Loucy (cell line): ENCODE measurements at regions not wholly inside any gene's neighbourhood (a gene's known extent, or its start where the extent isn't known, plus 50 kb on each side); places are given as distances from the start of the nearest gene placed in this dataset.

Source experiments
- H2AFZ ChIP-seq: fragments of 200-600 bp; sonication (generic); 2 replicates; pipeline ENCODE4 v1.6.0; 2016; ENCODE audit warnings: antibody characterized with exemption, mild to moderate bottlenecking, low read length, moderate library complexity
- H3F3A ChIP-seq: fragments of 200-600 bp; 2 replicates; pipeline ENCODE4 v1.6.0; 2016; ENCODE audit warnings: antibody characterized with exemption, low read depth, mild to moderate bottlenecking
- H3K27me3 ChIP-seq: fragments of 200-600 bp; sonication (generic); 2 replicates; pipeline ENCODE4 v1.6.1; 2014; ENCODE audit warnings: low read length, mild to moderate bottlenecking; ENCODE audit not compliant: insufficient read depth, poor library complexity, severe bottlenecking
- H3K36me3 ChIP-seq: fragments of 200-600 bp; sonication (generic); 2 replicates; pipeline ENCODE4 v1.6.1; 2016; ENCODE audit warnings: low read length; ENCODE audit not compliant: insufficient read depth
- H3K4me1 ChIP-seq: fragments of 200-600 bp; sonication (generic); 2 replicates; pipeline ENCODE4 v1.5.1; 2014; ENCODE audit warnings: low read length, mild to moderate bottlenecking; ENCODE audit not compliant: insufficient read depth, poor library complexity, severe bottlenecking
- H3K4me2 ChIP-seq: fragments of 200-600 bp; sonication (generic); 2 replicates; pipeline ENCODE4 v1.6.0; 2014; ENCODE audit warnings: antibody characterized with exemption, low read length, low read depth, mild to moderate bottlenecking; ENCODE audit not compliant: poor library complexity, severe bottlenecking
- H3K4me3 ChIP-seq: fragments of 200-600 bp; sonication (generic); 2 replicates; pipeline ENCODE4 v1.5.1; 2014; ENCODE audit warnings: low read length, mild to moderate bottlenecking, mixed read lengths; ENCODE audit not compliant: poor library complexity, severe bottlenecking
- H3K79me2 ChIP-seq: fragments of 200-600 bp; sonication (generic); 2 replicates; pipeline ENCODE4 v1.6.1; 2014; ENCODE audit warnings: low read length; ENCODE audit not compliant: insufficient read depth
- H3K9ac ChIP-seq: fragments of 200-600 bp; sonication (generic); 2 replicates; pipeline ENCODE4 v1.6.0; 2014; ENCODE audit warnings: mild to moderate bottlenecking, low read depth, low read length, moderate library complexity; ENCODE audit not compliant: poor library complexity, severe bottlenecking
- H3K9me2 ChIP-seq: fragments of 200-600 bp; sonication (generic); replicated peaks from 2 replicates; pipeline ENCODE4 v1.6.1; 2016; ENCODE audit warnings: low read depth, low read length, mixed read lengths
- H3K9me3 ChIP-seq: fragments of 200-600 bp; sonication (generic); 2 replicates; pipeline ENCODE4 v1.6.1; 2014; ENCODE audit warnings: mild to moderate bottlenecking, antibody characterized with exemption, low read length, low read depth; ENCODE audit not compliant: insufficient read depth
- H4K20me1 ChIP-seq: fragments of 200-600 bp; sonication (generic); 2 replicates; pipeline ENCODE4 v1.6.0; 2014; ENCODE audit warnings: antibody characterized with exemption, low read length, mild to moderate bottlenecking; ENCODE audit not compliant: insufficient read depth, poor library complexity, severe bottlenecking
- EZH2phosphoT487 ChIP-seq: fragments of 200-600 bp; IDR thresholded peaks from 2 replicates; pipeline ENCODE4 v1.6.1; 2018; ENCODE audit warnings: antibody characterized with exemption, mild to moderate bottlenecking, moderate library complexity, borderline replicate concordance
- TF ChIP-seq, protein P1 (sequence below): fragments of 200-600 bp; sonication (generic); conservative IDR thresholded peaks from 2 replicates; pipeline ENCODE4 v1.5.1; 2014; ENCODE audit warnings: mild to moderate bottlenecking, antibody characterized with exemption, low read length

DNA sequence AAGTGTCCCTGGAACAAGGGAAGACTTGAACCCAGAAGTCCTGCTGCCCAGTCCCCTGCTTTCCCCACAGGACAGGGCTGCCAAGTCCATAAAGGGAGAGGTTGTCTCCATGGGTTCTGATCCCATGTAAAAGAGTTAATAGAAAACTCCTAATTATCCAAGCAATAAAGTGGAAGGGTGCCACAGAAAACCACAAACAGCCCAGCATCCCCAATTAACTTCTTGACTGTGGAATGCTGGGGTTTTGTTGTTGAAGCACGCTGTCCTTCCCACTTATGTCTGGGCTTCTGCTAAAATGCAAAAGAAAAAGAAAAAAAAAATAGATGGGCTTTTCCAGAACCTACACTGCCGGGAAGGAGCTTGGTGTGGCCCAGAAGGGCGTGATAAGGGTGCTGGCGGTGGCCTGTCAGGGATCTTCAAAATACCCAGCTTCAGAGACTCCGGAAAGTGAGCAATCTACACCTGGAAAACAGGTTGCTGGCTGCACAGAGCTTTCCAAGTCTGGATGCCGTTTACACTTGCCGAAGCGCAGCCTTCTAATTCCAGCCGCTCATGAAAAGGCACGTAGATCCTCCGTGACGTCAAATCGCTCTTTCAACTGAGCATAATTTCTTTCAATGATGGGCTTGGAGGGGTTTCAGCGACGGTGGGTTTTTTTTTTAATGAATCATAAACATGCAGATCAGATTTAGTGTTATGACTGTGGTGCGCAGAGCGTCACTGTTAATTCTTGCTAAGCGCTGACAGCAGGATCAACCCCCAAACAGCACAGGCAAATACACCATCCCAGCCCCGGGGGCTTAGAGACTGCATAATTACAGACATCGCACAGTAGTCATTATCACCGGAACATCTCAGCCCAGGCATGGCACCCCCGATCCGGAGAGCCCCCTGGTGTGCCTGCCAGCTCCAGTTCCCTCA, 197.6 kb downstream of the BCOR start:
- Histone ChIP-seq H4K20me1 (no peaks in the 10 kb centered on the region), H3K4me1 (peaks cover 18% of the 10 kb centered on the region), H3K9ac (no peak overlapping the region), H3K4me3 (no peak overlapping the region), H3K36me3 (no peaks in the 10 kb centered on the region), H2AFZ (no peak overlapping the region), H3K4me2 (peak overlapping the region; percentile 22), H3K9me3 (no peaks in the 10 kb centered on the region), H3K79me2 (no peaks in the 10 kb centered on the region), H3K9me2 (no peaks in the 10 kb centered on the region), H3K27me3 (no peaks in the 10 kb centered on the region), H3F3A (no peaks in the 10 kb centered on the region)
- TF ChIP-seq, protein P1, sequence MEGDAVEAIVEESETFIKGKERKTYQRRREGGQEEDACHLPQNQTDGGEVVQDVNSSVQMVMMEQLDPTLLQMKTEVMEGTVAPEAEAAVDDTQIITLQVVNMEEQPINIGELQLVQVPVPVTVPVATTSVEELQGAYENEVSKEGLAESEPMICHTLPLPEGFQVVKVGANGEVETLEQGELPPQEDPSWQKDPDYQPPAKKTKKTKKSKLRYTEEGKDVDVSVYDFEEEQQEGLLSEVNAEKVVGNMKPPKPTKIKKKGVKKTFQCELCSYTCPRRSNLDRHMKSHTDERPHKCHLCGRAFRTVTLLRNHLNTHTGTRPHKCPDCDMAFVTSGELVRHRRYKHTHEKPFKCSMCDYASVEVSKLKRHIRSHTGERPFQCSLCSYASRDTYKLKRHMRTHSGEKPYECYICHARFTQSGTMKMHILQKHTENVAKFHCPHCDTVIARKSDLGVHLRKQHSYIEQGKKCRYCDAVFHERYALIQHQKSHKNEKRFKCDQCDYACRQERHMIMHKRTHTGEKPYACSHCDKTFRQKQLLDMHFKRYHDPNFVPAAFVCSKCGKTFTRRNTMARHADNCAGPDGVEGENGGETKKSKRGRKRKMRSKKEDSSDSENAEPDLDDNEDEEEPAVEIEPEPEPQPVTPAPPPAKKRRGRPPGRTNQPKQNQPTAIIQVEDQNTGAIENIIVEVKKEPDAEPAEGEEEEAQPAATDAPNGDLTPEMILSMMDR = no peak
- TF ChIP-seq EZH2phosphoT487 = no peak

DNA sequence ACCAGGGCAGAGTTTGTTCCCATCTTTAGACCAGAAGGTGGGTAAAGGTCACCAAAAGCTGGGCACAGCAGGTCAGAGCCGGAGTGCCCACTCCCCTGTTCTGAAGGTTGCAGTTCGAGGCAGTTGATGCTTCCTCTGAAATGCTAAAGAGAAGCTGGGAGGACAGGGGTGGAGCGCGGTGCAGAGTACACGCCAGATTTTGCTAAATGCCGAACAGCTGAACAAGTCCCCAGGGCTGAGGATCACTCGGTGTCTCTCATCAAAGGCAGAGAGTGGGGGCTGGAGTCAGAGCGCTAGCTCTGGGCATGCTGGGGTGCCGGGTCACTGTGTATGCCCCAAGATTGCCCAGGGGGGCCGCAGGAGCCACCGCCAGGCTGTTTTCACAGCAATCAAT, 197.0 kb downstream of the BCOR start:
- no peak for TF ChIP-seq EZH2phosphoT487
- TF ChIP-seq, protein P1 = no peak
- H3K9ac ChIP-seq = peak overlapping the region; percentile 27
- no peaks in the 10 kb centered on the region for H3K79me2 ChIP-seq
- H3K27me3 ChIP-seq = no peaks in the 10 kb centered on the region
- peak overlapping the region; percentile 20 for H3K4me3 ChIP-seq
- no peaks in the 10 kb centered on the region for H3F3A ChIP-seq
- H3K4me1 ChIP-seq = peaks cover 12% of the 10 kb centered on the region
- no peak overlapping the region for H2AFZ ChIP-seq
- peak overlapping the region; percentile 22 for H3K4me2 ChIP-seq
- no peaks in the 10 kb centered on the region for H4K20me1 ChIP-seq
- no peaks in the 10 kb centered on the region for H3K36me3 ChIP-seq
- H3K9me3 ChIP-seq = no peaks in the 10 kb centered on the region
- no peaks in the 10 kb centered on the region for H3K9me2 ChIP-seq

DNA sequence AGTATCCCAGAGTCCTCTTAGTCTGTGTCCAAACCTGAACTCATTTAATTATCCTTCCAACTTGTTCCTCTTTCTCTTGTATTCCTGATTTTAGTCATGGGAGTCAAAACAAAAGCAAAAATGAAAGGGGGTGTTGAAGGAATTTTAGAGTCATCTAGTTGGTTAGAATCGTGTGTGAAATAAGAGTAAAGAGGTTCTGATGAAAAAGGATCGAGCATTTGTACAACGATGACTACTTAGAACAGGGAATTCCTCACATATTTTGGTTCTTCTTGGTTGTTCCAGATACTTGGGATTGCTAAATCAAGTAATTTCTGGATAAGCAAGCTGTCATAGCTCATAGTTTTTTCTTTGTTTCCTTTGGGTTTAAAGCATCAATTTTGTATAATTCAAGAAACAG, 194.4 kb downstream of the BCOR start:
- TF ChIP-seq EZH2phosphoT487 = no peak
- TF ChIP-seq, protein P1 = no peak
- Histone ChIP-seq H3K36me3 (no peaks in the 10 kb centered on the region), H3K9me2 (no peaks in the 10 kb centered on the region), H4K20me1 (no peaks in the 10 kb centered on the region), H3K9ac (no peak overlapping the region), H3K4me1 (peaks cover 9% of the 10 kb centered on the region), H3K27me3 (no peaks in the 10 kb centered on the region), H3K4me2 (no peak overlapping the region), H3F3A (no peaks in the 10 kb centered on the region), H3K4me3 (no peak overlapping the region), H3K9me3 (no peaks in the 10 kb centered on the region), H3K79me2 (no peaks in the 10 kb centered on the region), H2AFZ (no peak overlapping the region)
